Ovary (tissue), 3 donors: ENCODE measurements at regions not wholly inside any gene's neighbourhood (a gene's known extent, or its start where the extent isn't known, plus 50 kb on each side); places are given as distances from the start of the nearest gene placed in this dataset.

Experiments
- CTCF ChIP-seq, 3 donors: fragments of 450-650 bp in 2 of 3; fragments of 200-600 bp in 1 of 3; IDR thresholded peaks; one replicate each; pipeline versions ENCODE4 v1.5.1 to v1.8.0; 2016 to 2022; ENCODE audit warnings: antibody characterized with exemption in 3 of 3, mild to moderate bottlenecking in 1 of 3
- EP300 ChIP-seq: sonication (generic); formaldehyde crosslinking; IDR thresholded peaks from one replicate; pipeline ENCODE4 v1.6.1; 2017; ENCODE audit warnings: antibody characterized with exemption
- POLR2A ChIP-seq: fragments of 450-650 bp; IDR thresholded peaks from one replicate; pipeline ENCODE4 v1.6.1; 2017; ENCODE audit warnings: antibody characterized with exemption, mild to moderate bottlenecking, moderate library complexity
- donor health status: DM: no; HTN: no; CAD: no.

- TF ChIP-seq CTCF (IDR thresholded peaks at IDR 0.05): no peak
- no peak for TF ChIP-seq EP300
- TF ChIP-seq POLR2A: no peak
These were observed 294.9 kb upstream of the ZNF385D start for GRCh38 chr3:22045882-22046281.
